ENCODE measurements at regions not wholly inside any gene's neighbourhood (a gene's known extent, or its start where the extent isn't known, plus 50 kb on each side); places are given as distances from the start of the nearest gene placed in this dataset.
"Not testable (repeated sequence)": the region's sequence is repeated elsewhere in the genome, so short reads cannot be mapped to it uniquely, and the experiment has no call there.

DNA sequence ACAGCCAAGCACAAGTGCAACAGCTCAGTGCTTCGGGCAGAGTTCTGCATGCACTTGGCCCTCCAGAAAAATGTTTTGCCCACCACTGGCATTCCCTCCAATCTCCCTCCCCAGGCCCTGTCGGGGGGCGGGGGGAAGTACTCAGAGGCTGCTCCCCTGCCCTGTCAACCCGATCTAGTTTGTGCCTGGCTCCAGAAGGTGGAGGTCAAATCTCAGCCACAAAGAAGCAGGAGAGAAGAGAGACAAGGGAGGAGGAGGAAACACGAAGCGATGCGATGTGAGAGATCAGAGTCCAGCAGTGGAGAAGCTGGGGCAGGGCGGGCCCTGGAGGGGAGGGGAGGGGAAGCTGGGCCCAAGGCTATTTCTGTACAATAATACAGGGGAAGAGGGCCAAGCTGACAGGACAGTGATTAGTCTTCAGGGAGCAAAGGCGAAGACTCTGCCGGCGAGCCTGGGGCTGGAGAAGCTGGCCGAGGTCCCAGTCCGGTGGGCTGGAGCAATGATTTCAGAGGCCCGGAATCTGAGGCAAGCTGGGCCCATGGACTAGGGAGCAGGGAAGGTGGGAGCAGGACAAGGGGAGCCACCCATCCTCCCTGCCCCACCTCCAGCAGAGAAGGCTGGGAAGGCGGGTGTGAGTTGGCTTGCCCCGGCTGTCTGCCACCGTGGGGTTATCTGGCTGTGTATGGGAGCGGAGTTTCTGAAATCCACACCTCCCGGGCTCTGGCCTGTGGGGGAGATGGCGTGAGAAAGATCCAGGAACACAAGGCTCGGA, 167.1 kb downstream of the EFNB1 start:
- DNase-seq (ENCODE audit: low read depth in 2 of 2) = no peak

GRCh38 chrX:68995386-68995779, 166.6 kb downstream of the EFNB1 start:
- no peak for DNase-seq (ENCODE audit: low read depth in 2 of 2)

GRCh38 chrX:68994891-68995255, 166.1 kb downstream of the EFNB1 start:
- DNase-seq (ENCODE audit: low read depth in 2 of 2) = no peak

DNA sequence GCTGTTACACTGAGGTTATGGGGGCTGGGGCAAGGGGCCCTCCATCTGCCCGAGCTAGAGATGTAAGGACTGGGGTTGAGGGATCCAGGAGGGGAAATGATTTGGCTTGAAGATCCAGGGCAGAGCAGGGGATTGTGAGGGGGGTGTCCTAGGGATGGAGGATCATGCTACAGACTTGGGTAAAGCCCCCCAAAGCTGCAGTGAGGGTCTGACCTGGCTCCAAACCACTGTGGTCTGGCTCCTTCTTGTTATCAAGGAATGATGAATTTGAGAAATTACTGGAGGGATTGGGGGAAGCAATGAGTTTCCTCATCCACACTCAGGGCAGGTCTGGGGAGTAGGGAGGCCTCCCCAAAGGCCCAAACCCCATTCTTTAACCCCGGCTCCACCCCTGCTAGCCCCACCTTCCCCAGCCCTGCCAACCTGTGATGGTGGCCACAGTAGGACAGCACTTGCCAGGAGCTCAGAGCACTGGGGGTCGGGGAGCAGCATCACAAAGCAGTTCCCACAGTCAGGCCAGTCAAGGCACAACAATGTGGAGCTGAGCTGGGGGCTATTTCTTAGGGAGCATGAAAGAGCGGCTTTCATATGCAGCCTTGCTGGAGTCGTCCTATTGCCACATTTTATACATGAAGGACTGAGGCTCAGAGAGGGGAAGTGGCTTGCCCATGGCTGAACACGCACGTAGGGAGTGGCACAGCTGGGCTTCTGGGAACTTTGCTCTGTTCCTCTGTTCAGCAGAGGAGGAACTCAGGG, 165.5 kb downstream of the EFNB1 start:
- no peak for DNase-seq (ENCODE audit: low read depth in 2 of 2)

- DNase-seq (ENCODE audit: low read depth in 2 of 2) = no peak
Observed at GRCh38 chrX:68992821-68993397, 164.1 kb downstream of the EFNB1 start.

DNA sequence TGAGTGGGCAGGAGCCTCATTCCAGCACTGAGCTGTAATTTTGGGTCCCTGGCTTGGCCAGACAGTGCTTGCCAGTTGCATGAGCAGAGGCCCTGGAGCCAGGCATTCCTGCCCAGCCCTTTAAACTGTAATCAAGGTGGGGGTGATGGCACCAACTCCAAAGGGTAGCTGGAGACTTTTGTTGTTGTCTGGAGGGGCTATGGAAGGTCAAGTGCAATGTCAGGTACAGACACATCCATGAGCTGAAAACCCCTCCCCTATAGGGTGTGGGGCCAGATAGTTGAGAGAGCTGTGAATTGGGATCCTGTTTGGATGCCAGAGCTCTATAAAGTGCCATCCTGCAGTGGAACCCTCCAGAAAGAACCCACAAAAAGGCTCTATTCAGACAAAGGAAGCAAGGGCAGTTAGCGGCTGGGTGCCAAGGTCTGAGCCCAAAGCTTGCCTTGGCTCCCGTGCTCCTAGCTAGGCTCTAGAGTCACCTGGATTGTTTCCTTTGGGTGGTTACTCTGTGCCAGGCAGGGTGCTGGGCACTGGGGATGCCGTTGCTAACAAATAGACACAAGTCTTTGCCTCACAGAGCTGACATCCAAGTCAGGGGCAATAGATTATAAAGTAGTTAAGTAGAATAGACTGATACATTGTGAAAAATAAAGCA, 163.0 kb downstream of the EFNB1 start:
- no peak for DNase-seq (ENCODE audit: low read depth in 2 of 2)

DNA sequence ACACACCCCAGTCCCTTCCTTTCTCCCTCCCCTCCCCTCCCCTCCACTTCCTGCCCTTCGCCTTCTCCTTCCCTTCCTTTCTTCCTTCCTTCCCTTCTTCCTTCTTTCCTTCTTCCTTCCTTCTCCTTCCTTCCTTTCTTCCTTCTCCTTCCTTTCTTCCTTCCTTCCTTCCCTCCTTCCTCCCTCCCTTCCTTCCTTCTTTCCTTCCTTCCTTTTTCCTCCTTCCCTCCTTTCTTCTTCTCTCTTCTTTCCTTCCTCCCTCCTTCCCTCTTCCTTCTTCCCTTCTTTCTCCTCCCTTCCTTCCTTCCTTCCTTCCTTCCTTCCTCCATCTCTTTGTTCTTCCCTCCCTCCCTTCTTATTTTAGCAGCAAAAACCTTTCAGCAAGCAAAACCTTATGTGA, 162.1 kb downstream of the EFNB1 start:
- no peak for DNase-seq (ENCODE audit: low read depth in 2 of 2)

GRCh38 chrX:68989865-68990606, 161.2 kb downstream of the EFNB1 start:
- no peak for DNase-seq (ENCODE audit: low read depth in 2 of 2)

DNA sequence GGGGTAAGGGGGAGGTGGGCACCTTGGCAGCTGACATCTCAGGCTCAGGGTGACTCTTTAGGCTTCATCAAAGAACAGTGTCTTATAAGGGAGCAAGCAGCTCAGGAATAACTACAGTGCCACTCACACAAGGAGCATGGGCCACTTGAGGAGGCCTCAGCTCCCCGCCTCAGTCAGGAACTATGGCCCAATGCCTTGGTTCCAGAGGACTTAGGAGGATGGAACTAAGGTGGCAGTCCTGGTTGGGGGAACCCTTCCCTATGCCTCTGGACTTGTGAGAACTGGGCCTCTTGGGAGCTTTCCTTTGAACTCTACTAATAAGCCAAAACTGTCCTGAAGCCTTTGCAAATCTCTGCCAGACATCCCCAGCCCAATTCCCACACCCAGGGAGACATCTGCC, 160.6 kb downstream of the EFNB1 start:
- DNase-seq (ENCODE audit: low read depth in 2 of 2) = no peak

DNA sequence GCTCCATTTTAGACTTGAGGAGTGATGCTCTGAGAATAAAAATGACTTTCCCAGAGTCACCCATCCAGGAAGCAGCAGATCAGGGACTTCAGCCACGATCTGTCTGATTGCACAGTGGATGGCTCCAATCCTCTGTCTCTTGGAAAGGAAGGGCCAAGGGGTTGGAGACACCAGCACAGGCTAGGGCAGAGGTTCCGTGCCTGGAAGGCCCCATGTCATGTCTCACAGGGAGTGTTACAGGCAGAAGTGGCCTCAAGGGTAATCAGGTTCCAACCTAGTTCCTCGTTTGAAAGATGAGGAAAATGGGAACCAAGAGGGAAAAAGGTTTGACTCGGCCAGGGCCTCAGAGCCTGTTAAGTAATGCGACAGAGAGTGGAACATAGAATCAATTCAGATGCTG, 160.0 kb downstream of the EFNB1 start:
- no peak for DNase-seq (ENCODE audit: low read depth in 2 of 2)

GRCh38 chrX:68985135-68985755, 156.4 kb downstream of the EFNB1 start:
- DNase-seq (ENCODE audit: low read depth in 2 of 2) = no peak

DNA sequence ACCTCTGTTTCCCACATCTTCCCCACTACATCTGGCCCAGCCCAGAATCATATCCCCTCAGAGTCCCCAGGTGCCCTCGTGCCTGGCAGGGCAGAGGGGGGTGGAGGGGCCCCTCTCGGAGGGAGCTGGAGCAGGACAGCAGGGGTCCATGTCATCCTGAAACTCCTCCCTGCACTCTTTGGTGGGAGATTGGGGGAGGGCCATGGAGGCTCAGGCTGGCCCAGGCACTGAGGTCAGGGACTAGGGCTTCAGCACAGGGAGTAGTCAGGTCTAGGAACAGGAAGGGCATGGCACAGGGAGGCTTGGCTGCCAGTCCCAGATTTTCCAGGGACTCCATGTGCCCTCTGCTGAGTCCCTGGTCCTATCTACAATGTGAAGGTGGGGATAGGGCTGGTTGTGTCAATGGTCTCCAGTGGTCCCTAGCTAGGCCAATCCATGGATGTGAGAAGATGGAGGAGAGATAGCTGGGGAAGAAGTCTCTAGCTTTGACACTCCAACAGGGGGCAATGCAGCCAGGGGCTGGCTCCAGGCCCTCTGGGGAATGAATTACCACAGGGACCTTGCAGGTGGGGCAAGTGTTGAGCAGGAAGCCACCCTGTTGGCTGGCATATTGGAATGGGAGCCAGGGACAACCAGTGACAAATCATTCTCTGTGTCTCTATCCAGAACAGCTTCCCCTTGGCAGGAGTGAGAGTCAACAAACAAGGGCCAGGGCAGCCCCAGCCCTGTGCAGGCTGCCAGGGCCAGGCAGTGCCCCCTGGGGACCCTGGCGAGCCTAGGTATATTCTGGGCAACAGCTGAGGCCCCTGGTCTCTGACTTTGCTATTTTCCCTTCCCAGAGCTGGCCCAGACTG, 154.4 kb downstream of the EFNB1 start:
- DNase-seq (ENCODE audit: low read depth in 2 of 2) = no peak

- DNase-seq (ENCODE audit: low read depth in 2 of 2) = no peak
Observed at GRCh38 chrX:68982476-68982875, 153.7 kb downstream of the EFNB1 start.

DNA sequence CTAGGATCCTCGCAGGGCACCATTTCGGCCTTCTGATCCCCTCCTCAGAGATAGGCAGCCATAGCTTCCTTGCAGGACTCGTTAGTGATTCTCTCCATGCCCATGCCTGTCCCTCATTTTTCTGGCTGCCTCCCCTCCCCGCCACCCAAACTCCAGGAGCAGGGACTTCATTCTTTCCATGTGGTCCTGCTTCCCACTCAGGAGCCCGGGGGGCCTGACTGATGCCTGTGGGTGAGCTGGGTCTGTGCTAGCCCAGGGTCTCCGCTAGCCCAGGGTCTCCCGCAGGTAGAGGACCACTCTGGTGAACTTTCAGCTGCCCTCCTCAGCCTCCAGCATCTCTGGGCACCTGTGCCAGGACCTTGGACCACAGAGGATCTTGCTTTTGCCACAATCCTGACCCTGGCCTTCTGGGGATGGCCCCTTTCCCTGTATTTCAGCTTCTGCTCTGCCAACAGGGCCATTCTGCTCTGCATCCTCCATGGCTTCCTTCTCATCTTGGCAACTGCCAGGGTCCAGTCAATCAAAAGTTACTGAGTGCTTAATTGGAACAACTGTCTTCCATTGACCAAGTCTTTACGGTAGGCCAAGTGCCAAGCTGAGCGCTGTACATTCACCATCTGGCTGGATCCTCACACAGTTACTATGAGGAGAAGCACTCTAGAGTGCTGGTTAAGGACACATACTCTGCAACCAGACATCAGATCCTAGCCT, 152.2 kb downstream of the EFNB1 start:
- DNase-seq (ENCODE audit: low read depth in 2 of 2) = no peak

- no peak for DNase-seq (ENCODE audit: low read depth in 2 of 2)
Observed at GRCh38 chrX:68978655-68979054, 149.8 kb downstream of the EFNB1 start.

- DNase-seq (ENCODE audit: low read depth in 2 of 2) = no peak
Observed at GRCh38 chrX:68978255-68978654, 149.4 kb downstream of the EFNB1 start.

DNA sequence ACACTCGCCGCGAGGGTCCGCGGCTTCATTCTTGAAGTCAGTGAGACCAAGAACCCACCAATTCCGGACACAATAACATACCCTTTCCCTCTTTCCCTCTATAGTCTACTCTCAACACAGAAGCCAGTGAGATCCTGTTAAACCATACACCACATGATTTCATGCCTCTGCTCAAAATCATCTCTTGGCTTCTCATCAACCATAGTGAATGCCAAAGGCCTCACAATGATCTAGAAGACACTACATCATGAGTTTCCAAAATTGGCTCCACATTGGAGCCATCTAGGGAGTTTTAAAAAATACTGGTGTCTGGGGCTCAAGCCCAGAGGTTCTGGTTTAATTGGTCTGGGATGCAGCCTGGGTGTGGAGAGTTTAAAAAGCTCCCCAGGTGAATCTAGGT, 124.5 kb downstream of the EFNB1 start:
- DNase-seq (ENCODE audit: low read depth in 2 of 2) = no peak

DNA sequence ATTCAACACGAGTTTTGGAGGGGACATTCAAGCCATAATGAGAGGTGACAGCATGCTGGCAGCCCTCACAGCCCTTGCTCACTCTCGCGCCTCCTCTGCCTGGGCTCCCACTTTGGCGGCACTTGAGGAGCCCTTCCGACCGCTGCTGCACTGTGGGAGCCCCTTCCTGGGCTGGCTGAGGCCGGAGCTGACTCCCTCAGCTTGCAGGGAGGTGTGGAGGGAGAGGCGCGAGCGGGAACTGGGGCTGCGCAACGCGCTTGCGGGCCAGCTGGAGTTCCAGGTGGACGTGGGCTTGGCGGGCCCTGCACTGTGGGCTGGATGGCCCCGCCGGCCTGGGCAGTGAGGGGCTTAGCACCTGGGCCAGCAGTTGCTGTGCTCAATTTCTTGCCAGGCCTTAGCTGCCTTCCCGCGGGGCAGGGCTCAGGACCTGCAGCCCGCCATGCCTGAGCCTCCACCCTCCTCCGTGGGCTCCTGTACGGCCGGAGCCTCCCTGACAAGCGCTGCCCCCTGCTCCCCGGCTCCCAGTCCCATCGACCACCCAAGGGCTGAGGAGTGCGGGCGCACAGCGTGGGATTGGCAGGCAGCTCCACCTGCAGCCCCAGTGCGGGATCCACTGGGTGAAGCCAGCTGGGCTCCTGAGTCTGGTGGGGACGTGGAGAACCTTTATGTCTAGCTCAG, 123.3 kb downstream of the EFNB1 start:
- not testable (repeated sequence) for DNase-seq (ENCODE audit: low read depth in 2 of 2)

GRCh38 chrX:68950937-68951336, 122.1 kb downstream of the EFNB1 start:
- DNase-seq (ENCODE audit: low read depth in 2 of 2) = no peak

Measured in stimulated activated CD8-positive, alpha-beta memory T cell treated with anti-CD3 and anti-CD28 coated beads, Interleukin-2, amount 100 ng/mL, for 48 hours (primary cell).